Transverse colon (tissue), 4 donors: ENCODE measurements at regions not wholly inside any gene's neighbourhood (a gene's known extent, or its start where the extent isn't known, plus 50 kb on each side); places are given as distances from the start of the nearest gene placed in this dataset.

Experiments
- CTCF ChIP-seq, 5 experiments: fragments of 200-600 bp in 3 of 5; fragments of 450-650 bp in 2 of 5; sonication (generic) in 3 of 5; IDR thresholded peaks; 1 replicate in 2 of 5; 2 replicates in 3 of 5; pipeline ENCODE4 v1.5.1; 2016 to 2017; ENCODE audit warnings: antibody characterized with exemption in 5 of 5, inconsistent platforms in 3 of 5, mild to moderate bottlenecking in 2 of 5, moderate library complexity in 1 of 5
- EP300 ChIP-seq: sonication (generic); formaldehyde crosslinking; IDR thresholded peaks from one replicate; pipeline ENCODE4 v1.6.1; 2017; ENCODE audit warnings: antibody characterized with exemption, low read depth
- POLR2A ChIP-seq: fragments of 450-650 bp; IDR thresholded peaks from one replicate; pipeline ENCODE4 v1.6.1; 2016; ENCODE audit warnings: antibody characterized with exemption, mild to moderate bottlenecking, moderate library complexity
- POLR2AphosphoS5 ChIP-seq, 3 donors: sonication (generic); formaldehyde crosslinking; IDR thresholded peaks; one replicate each; pipeline ENCODE4 v1.6.1; 2016; ENCODE audit warnings: antibody characterized with exemption in 3 of 3

- TF ChIP-seq POLR2A (no peak), CTCF (IDR thresholded peaks at IDR 0.05) (no peak), EP300 (no peak), POLR2AphosphoS5 (IDR thresholded peaks at IDR 0.05) (no peak)
Observed at GRCh38 chr6:112883095-112883494, 536.0 kb downstream of the RFPL4B start.
